ENCODE measurements at regions not wholly inside any gene's neighbourhood (a gene's known extent, or its start where the extent isn't known, plus 50 kb on each side); places are given as distances from the start of the nearest gene placed in this dataset.

DNA sequence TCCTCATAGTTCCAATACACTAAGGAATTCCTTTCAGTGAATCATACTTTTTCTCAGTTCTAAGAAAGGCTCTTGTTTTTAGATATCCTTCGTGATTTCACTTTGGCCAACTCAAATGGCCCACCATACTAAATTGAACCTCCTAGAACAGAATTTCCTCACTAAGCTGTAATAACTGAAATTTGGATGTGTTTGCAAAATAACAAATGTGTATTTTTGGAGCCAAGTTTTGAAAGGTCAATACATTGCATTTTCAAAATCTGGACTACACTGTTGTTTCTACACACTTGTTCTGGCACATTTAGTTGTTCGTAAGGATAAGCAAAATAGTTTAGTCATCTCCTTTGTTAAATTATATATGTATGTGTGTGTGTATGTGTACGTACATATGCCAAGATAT lies 439.0 kb upstream of the STXBP6 start:
- H3K27me3 ChIP-seq (ENCODE audit: insufficient read depth, low read depth, severe bottlenecking): peaks cover 3% of the 10 kb centered on the region
- no peak overlapping the region for H3K27ac ChIP-seq
- H3K36me3 ChIP-seq: no peaks in the 10 kb centered on the region
- H3K9me3 ChIP-seq (ENCODE audit: severe bottlenecking): no peaks in the 10 kb centered on the region
- no peak overlapping the region for H3K4me3 ChIP-seq (ENCODE audit: low read depth, low read length)
- DNase-seq: no peak
- TF ChIP-seq, protein P1, sequence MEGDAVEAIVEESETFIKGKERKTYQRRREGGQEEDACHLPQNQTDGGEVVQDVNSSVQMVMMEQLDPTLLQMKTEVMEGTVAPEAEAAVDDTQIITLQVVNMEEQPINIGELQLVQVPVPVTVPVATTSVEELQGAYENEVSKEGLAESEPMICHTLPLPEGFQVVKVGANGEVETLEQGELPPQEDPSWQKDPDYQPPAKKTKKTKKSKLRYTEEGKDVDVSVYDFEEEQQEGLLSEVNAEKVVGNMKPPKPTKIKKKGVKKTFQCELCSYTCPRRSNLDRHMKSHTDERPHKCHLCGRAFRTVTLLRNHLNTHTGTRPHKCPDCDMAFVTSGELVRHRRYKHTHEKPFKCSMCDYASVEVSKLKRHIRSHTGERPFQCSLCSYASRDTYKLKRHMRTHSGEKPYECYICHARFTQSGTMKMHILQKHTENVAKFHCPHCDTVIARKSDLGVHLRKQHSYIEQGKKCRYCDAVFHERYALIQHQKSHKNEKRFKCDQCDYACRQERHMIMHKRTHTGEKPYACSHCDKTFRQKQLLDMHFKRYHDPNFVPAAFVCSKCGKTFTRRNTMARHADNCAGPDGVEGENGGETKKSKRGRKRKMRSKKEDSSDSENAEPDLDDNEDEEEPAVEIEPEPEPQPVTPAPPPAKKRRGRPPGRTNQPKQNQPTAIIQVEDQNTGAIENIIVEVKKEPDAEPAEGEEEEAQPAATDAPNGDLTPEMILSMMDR (IDR thresholded peaks at IDR 0.05; ENCODE audit: low read depth, low read length): no peak

DNA sequence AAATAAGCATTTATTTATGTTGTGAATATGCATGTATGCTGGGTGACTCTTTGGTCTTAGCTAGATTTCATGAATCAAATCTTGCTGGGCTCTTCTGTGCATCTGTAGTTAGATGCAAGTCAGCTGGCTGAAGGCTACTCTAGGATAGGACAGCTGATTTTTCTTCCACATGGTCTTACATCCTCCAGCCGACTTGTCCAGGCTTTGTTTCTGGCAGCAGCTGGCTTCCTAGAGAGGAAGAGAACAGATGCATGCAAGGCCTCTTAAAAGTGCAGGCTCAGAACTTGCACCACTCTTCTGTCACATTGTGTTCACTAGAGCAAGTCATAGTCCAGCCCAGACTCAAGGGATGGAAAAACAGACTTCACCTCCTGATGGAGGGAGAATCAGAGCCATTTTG lies 435.4 kb upstream of the STXBP6 start:
- DNase-seq: no peak
- H3K9me3 ChIP-seq (ENCODE audit: severe bottlenecking): no peaks in the 10 kb centered on the region

DNA sequence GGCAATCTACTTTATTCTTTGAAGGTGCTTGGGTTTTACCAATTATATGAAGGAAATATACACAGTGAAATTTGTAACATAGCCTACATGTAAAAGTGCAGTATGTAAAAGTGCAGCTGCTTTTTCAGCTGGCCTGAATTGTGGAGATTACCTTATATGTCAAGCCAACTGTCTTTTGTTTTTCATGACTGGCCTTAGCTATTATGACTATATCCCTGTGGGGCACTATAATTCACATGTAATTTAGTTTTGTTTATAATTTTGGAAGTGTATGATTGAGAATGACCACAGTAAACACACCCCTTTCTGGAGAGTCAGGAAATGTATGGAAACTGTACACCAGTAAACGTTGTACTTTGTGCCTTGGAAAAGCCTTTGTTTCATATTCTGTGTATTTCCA lies 435.0 kb upstream of the STXBP6 start:
- TF ChIP-seq, protein P1 (IDR thresholded peaks at IDR 0.05; ENCODE audit: low read depth, low read length): no peak

More for the DNA sequence above, 435.4 kb upstream of the STXBP6 start:
- Histone ChIP-seq H3K36me3 (no peaks in the 10 kb centered on the region), H3K27ac (no peak overlapping the region), H3K4me3 (ENCODE audit: low read depth, low read length) (no peak overlapping the region), H3K27me3 (ENCODE audit: insufficient read depth, low read depth, severe bottlenecking) (no peaks in the 10 kb centered on the region)
- TF ChIP-seq, protein P1 (IDR thresholded peaks at IDR 0.05; ENCODE audit: low read depth, low read length): no peak

DNA sequence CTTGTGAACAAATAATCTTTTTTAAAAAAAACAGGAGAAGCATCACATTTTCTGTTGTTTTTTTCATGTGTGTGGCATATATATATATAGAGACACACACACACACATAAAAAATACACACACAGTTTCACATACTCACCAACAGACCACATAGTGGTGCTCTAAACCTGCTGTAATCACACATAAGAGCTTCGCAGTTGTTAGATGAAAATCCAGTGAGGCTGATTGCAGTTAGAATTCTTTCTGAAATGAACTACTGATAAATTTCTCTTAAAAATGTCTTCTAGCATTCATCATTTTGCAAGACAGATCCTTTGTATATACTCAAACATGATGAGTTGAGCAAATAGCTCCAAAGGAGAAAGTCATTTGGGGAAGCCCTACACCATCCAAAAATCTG lies 434.3 kb upstream of the STXBP6 start:
- TF ChIP-seq, protein P1 (IDR thresholded peaks at IDR 0.05; ENCODE audit: low read depth, low read length): no peak
- DNase-seq: no peak
- no peak overlapping the region for H3K4me3 ChIP-seq (ENCODE audit: low read depth, low read length)

More for the DNA sequence above, 435.0 kb upstream of the STXBP6 start:
- no peak for DNase-seq
- no peaks in the 10 kb centered on the region for H3K9me3 ChIP-seq (ENCODE audit: severe bottlenecking)
- H3K27ac ChIP-seq: no peak overlapping the region
- no peak overlapping the region for H3K4me3 ChIP-seq (ENCODE audit: low read depth, low read length)
- no peaks in the 10 kb centered on the region for H3K27me3 ChIP-seq (ENCODE audit: insufficient read depth, low read depth, severe bottlenecking)
- H3K36me3 ChIP-seq: no peaks in the 10 kb centered on the region

DNA sequence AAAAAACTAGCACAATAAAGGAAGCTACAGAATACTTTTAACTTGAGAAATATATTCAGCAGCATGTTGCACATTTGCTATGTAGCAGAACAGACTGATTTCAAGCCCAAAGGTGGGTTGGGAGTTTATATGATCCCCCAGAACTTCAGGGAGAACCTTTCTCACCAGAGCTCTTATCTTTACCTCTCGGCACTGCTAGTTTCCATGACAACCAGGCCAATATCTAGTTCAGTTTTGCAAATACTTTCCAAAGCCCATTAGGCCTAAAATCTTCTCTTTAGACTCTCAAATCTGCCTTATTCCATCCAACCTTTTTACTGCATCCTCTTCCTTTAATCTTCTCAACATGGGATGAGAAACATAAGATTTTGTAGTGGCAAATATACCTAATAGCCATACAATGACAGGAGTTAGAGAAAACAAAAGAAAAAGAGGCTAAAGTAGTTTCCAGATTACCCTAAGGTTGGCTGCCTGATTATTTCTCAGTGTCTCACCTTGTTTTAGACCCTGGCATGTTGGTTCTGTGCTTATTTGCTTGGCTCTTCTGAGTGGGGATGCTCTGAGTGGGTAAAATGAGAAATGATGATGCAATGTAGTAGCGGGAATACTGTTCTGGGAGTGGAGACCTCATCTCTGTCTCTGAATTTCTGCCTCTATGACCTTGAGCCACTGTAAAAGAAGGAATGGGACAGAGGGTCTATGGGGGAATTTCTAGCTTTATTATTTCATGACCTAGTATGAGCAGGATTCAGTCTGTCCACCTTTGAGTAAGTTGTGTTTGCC lies 427.6 kb upstream of the STXBP6 start:
- Histone ChIP-seq H3K4me3 (ENCODE audit: low read depth, low read length) (no peak overlapping the region), H3K36me3 (no peaks in the 10 kb centered on the region)
- TF ChIP-seq, protein P1 (IDR thresholded peaks at IDR 0.05; ENCODE audit: low read depth, low read length): no peak

More for the DNA sequence above, 434.3 kb upstream of the STXBP6 start:
- Histone ChIP-seq H3K9me3 (ENCODE audit: severe bottlenecking) (no peaks in the 10 kb centered on the region), H3K27me3 (ENCODE audit: insufficient read depth, low read depth, severe bottlenecking) (no peaks in the 10 kb centered on the region), H3K27ac (no peak overlapping the region), H3K36me3 (no peaks in the 10 kb centered on the region)

DNA sequence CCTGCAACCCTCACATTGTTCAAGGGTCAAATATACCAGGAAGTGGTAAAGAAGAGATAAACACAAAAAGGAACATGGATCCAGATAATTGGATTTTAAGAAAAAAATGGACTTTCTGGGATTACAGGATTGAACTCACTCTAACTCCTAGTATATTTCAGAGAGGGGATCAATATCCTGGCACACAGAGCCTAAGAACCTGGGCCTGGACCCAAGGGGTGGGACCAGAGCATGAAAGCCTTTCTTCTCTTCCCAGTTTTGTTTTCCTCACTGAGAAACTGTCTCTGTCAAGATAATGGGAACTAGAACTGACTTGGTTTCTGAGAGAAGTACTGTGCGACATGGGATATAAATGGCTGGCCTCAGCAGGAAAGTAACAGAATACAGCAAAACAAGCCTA lies 422.8 kb upstream of the STXBP6 start:
- Histone ChIP-seq H3K36me3 (no peaks in the 10 kb centered on the region), H3K27ac (no peak overlapping the region), H3K27me3 (ENCODE audit: insufficient read depth, low read depth, severe bottlenecking) (peaks cover 3% of the 10 kb centered on the region), H3K9me3 (ENCODE audit: severe bottlenecking) (no peaks in the 10 kb centered on the region), H3K4me3 (ENCODE audit: low read depth, low read length) (no peak overlapping the region)
- DNase-seq: no peak
- TF ChIP-seq, protein P1 (IDR thresholded peaks at IDR 0.05; ENCODE audit: low read depth, low read length): no peak

More for the DNA sequence above, 427.6 kb upstream of the STXBP6 start:
- no peaks in the 10 kb centered on the region for H3K27me3 ChIP-seq (ENCODE audit: insufficient read depth, low read depth, severe bottlenecking)
- H3K9me3 ChIP-seq (ENCODE audit: severe bottlenecking): no peaks in the 10 kb centered on the region
- DNase-seq: no peak
- no peak overlapping the region for H3K27ac ChIP-seq

All from WERI-Rb-1 (cell line).